HG03196 (cell line): ENCODE measurements at regions not wholly inside any gene's neighbourhood (a gene's known extent, or its start where the extent isn't known, plus 50 kb on each side); places are given as distances from the start of the nearest gene placed in this dataset.
"Not testable (repeated sequence)": the region's sequence is repeated elsewhere in the genome, so short reads cannot be mapped to it uniquely, and the experiment has no call there.

Experiments used
- ATAC-seq: cut with Tn5 transposase; IDR thresholded peaks from one replicate; pipeline ENCODE4 v1.9.1; 2021; ENCODE audit not compliant: unreplicated experiment

DNA sequence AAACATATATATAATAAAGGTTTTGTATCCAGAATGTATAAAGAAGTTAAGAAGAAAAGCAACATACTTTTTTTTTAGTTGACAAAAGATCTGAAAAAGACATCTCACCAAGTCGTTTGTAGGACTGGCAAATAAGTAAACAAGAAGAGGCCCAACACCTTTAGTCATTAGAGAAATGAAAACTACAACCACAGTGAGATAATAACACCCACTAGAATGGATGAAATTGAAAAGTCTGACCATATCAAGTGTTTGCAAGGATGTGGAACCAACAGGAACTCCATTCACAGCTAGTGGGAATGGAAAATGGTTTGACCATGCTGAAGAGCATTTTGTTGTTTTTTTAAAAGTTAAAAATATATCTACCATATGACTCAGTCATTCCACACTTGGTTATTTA lies 54.0 kb upstream of the PLGLB2 start:
- ATAC-seq: not testable (repeated sequence)

DNA sequence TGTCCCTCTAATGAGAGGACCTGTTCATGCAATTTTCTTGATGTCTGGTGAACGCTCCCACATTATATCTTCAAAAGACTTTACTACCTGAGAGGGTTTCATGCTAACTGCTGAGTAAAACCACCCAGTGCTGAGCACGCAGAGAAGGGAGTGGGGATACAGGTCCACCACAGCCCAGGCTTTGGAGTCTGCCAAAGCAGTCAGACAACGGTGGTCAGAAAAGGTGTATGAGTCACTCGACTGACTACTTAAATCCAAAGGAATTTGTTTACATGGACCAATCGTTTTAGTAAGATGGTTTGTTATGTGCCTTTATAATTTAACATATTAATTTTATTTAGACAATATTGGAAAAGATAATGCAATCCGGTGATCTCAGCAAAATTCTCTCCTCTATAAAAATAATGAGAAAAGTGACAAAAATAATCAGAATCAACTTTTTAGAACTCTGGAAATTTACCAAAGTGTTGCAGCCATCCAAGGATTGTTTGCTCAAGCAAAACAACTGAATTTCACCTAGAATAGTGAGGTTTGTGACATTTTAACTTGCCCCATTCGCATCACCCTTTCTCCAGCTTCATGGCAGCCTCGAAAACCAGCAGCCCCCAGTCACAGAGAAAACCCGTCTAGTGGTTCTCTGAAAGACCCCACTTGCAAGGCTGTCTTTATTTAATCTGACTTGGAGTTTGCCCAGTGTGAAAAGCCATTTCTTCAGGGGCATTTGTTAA lies 52.1 kb upstream of the PLGLB2 start:
- not testable (repeated sequence) for ATAC-seq
